Mucosa of descending colon (tissue), 3 donors: ENCODE measurements at regions not wholly inside any gene's neighbourhood (a gene's known extent, or its start where the extent isn't known, plus 50 kb on each side); places are given as distances from the start of the nearest gene placed in this dataset.

Experiments
- ATAC-seq: fragments of 200-7000 bp; cut with Tn5 transposase; one replicate; pipeline ENCODE4 v1.9.1; 2020; ENCODE audit warnings: mild to moderate bottlenecking, moderate library complexity
- DNase-seq, 3 donors: peaks; one replicate each; pipeline ENCODE4 v3.0.0-alpha.2; 2020
- H3K36me3 ChIP-seq: fragments of 200-600 bp; one replicate; pipeline ENCODE4 v1.8.0; 2021; ENCODE audit warnings: low read depth, mild to moderate bottlenecking
- H3K4me1 ChIP-seq: fragments of 200-600 bp; one replicate; pipeline ENCODE4 v1.8.0; 2021; ENCODE audit warnings: low read depth, mild to moderate bottlenecking
- H3K4me3 ChIP-seq: fragments of 200-600 bp; one replicate; pipeline ENCODE4 v1.8.0; 2021; ENCODE audit warnings: mild to moderate bottlenecking
- H3K9me3 ChIP-seq: fragments of 200-600 bp; one replicate; pipeline ENCODE4 v1.8.0; 2021; ENCODE audit warnings: mild to moderate bottlenecking
- intact Hi-C, 2 donors: fragments of 100-400 bp; cut with DNase I in 1 of 2; cut with micrococcal nuclease in 1 of 2; formaldehyde crosslinking; loops; one replicate each; pipeline versions ENCODE4 v1.11.0 to v1.11.1; 2022; cut with DNase I, micrococcal nuclease
- TF ChIP-seq, protein P1 (sequence below): fragments of 200-600 bp; IDR thresholded peaks from one replicate; pipeline ENCODE4 v1.8.0; 2022; ENCODE audit warnings: antibody characterized with exemption, mild to moderate bottlenecking
- donor health status: DM: no; HTN: no; CAD: no; lungs with moderate emphysema.
- donor health status: DM: no; HTN: no; CAD: no.
- donor health status: DM: no; HTN: yes; CAD: no.

DNA sequence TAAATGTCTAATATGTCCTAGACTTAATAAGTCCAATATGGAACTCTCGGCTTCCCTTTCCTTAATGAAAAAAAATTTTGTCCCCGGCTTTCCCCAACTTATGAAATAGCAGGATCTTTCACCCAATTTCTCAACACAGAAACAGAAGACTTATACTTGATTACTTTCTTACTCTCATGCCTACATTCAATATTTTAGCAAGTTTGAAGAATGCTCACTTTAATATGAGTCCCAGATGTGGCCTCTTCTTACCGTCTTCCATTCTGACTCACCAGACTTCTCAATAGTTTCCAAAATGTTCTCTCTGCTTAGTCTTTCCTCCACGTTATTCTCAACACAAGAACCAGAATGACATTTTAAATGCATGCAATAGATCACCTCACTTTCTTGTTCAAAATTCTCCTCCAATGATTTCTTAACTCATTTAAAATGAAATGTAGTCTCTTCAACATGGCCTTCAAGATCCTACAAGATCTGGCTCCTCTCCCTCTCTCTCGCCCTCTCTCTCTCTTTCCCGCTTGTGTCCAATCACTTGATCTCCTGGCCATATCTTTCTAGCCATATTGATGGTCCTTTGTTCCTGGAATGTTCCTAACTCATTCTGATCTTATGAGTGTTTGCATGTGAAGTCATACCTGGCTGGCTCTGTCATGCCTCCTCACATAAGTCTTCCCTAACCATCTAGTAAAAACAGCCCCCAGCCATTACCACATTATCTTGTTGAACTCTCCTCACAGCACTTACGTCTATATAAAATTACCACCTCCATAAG is 119.7 kb upstream of the FAM3C start:
- TF ChIP-seq, protein P1, sequence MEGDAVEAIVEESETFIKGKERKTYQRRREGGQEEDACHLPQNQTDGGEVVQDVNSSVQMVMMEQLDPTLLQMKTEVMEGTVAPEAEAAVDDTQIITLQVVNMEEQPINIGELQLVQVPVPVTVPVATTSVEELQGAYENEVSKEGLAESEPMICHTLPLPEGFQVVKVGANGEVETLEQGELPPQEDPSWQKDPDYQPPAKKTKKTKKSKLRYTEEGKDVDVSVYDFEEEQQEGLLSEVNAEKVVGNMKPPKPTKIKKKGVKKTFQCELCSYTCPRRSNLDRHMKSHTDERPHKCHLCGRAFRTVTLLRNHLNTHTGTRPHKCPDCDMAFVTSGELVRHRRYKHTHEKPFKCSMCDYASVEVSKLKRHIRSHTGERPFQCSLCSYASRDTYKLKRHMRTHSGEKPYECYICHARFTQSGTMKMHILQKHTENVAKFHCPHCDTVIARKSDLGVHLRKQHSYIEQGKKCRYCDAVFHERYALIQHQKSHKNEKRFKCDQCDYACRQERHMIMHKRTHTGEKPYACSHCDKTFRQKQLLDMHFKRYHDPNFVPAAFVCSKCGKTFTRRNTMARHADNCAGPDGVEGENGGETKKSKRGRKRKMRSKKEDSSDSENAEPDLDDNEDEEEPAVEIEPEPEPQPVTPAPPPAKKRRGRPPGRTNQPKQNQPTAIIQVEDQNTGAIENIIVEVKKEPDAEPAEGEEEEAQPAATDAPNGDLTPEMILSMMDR: no peak

DNA sequence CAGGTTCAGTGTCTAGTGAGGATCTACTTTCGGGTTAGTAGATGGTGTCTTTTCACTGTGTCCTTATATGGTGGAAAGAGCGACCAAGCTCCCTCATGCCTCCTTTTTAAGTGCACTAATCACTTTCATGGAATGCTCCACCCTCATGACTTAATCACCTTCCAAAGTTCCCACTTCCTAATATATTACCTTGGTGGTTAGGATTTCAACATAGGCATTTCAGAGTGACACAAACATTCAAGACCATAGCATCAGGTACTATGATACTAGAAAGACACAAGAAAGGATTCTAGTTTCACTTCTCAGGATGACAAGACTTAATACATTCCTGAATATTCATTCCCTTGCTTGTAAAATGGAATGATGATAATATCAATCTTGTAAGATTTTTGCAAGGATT is 119.1 kb upstream of the FAM3C start:
- H3K4me3 ChIP-seq: no peak overlapping the region
- ATAC-seq (no peak), DNase-seq (no peak)
- TF ChIP-seq, protein P1: no peak
- intact Hi-C loops: no loop called here
- no peaks in the 10 kb centered on the region for H3K4me1 ChIP-seq
- no peaks in the 10 kb centered on the region for H3K36me3 ChIP-seq
- H3K9me3 ChIP-seq: peaks cover 13% of the 10 kb centered on the region

More for the DNA sequence above, 119.7 kb upstream of the FAM3C start:
- H3K9me3 ChIP-seq: peaks cover 7% of the 10 kb centered on the region
- intact Hi-C loops: no loop called here
- no peak for DNase-seq
- H3K36me3 ChIP-seq: no peaks in the 10 kb centered on the region
- H3K4me3 ChIP-seq: no peak overlapping the region
- no peak for ATAC-seq
- no peaks in the 10 kb centered on the region for H3K4me1 ChIP-seq

DNA sequence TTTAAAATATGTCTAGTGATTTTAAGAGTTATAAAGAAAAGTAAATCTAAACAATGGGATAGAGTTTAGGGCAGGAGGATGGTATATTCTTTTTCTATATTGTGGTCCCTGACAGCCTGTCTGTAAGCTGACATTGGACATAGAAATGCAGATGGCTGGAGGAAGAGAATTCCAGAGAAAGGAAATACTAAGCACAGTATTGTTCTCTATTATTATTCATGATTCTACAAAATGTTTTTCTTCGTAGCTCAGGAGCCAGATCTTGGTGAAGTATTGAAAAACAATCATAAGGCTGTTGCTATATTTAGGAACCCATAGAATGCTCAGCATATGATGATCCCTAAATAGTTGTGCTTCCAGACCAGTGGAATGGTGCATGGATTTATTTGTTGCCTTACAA is 117.0 kb upstream of the FAM3C start:
- peaks cover 18% of the 10 kb centered on the region for H3K9me3 ChIP-seq
- H3K36me3 ChIP-seq: no peaks in the 10 kb centered on the region
- DNase-seq: no peak
- H3K4me3 ChIP-seq: no peak overlapping the region
- no peak for ATAC-seq
- TF ChIP-seq, protein P1: no peak
- H3K4me1 ChIP-seq: no peaks in the 10 kb centered on the region
- intact Hi-C loops: no loop called here

DNA sequence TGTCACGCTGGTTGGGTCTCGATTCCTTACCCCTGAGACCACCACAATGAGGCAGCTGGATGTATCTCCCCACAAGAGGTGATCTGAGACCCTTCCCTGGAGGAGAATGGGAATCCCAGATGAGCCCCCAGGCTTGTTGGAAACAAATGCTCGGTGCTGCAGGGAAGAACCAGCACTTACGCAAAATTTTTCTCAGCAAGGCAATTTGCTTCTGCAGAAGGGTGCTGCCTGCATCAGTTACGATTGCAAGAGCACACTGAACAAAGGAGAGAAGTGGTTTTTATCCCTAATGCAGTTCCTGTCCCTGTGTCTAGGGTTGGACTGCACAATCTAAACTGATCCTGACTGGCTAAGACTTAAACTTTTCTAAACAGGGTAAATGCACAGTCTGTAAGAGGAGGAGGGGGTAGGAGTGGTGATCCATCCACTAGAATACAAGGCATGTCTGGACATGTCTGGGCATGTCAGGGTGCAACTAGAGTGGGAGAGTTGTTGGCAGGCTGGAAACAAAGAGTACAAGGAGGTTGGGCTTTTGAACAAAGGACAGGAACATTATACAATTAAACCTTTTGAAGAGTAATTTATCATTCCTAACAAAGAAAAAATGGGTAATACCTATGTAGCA is 114.9 kb upstream of the FAM3C start:
- TF ChIP-seq, protein P1: no peak
- no peak for DNase-seq
- ATAC-seq: no peak
- H3K9me3 ChIP-seq: peaks cover 23% of the 10 kb centered on the region
- H3K36me3 ChIP-seq: no peaks in the 10 kb centered on the region
- no peak overlapping the region for H3K4me3 ChIP-seq
- no peaks in the 10 kb centered on the region for H3K4me1 ChIP-seq
- intact Hi-C loops: no loop called here

DNA sequence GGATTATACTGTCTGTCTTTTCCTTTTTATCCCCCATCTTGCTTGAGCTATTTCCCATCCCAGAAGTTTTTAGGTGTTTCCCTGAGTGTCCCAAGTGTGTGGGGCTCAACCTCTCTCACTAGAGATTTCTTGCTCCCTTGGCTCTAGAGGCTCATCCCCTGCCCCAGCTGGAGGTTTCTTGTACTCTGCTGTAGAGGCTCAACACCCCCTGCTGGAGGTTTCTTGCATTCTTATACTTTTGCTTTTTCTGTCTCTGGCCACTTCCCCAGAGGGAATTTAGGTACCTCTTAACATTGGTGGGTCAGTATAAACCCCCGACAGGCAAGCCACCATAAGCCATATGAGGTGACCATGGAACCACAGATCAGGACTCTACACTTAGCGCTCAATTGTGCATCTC is 114.2 kb upstream of the FAM3C start:
- Histone ChIP-seq H3K4me1 (no peaks in the 10 kb centered on the region), H3K9me3 (peaks cover 29% of the 10 kb centered on the region), H3K4me3 (no peak overlapping the region), H3K36me3 (no peaks in the 10 kb centered on the region)
- no peak for ATAC-seq
- TF ChIP-seq, protein P1: no peak
- intact Hi-C loops: no loop called here
- no peak for DNase-seq
